ENCODE measurements at regions not wholly inside any gene's neighbourhood (a gene's known extent, or its start where the extent isn't known, plus 50 kb on each side); places are given as distances from the start of the nearest gene placed in this dataset.
"Not testable (repeated sequence)": the region's sequence is repeated elsewhere in the genome, so short reads cannot be mapped to it uniquely, and the experiment has no call there.

GRCh38 chr2:144935191-144935590 is 415.3 kb upstream of the ZEB2 start:
- Mint-ChIP-seq H3K36me3 (ENCODE audit: insufficient read depth) (no peaks in the 10 kb centered on the region), H3K4me3 (no peak overlapping the region), H3K9me3 (no peaks in the 10 kb centered on the region), H3K4me1 (ENCODE audit: low read depth) (no peaks in the 10 kb centered on the region), H3K27me3 (ENCODE audit: low read depth) (no peaks in the 10 kb centered on the region)
- DNase-seq, result no peak
- no peak for ATAC-seq

GRCh38 chr2:144931960-144932359 is 412.0 kb upstream of the ZEB2 start:
- Mint-ChIP-seq H3K27me3 (ENCODE audit: low read depth) (no peaks in the 10 kb centered on the region), H3K4me3 (no peak overlapping the region)
- no peak for ATAC-seq

GRCh38 chr2:144931480-144931879 is 411.6 kb upstream of the ZEB2 start:
- H3K9me3 Mint-ChIP-seq, result peaks cover 12% of the 10 kb centered on the region
- ATAC-seq, result no peak
- H3K4me1 Mint-ChIP-seq (ENCODE audit: low read depth), result no peaks in the 10 kb centered on the region
- DNase-seq, result no peak
- H3K27me3 Mint-ChIP-seq (ENCODE audit: low read depth), result no peaks in the 10 kb centered on the region
- H3K4me3 Mint-ChIP-seq, result no peak overlapping the region
- no peaks in the 10 kb centered on the region for H3K36me3 Mint-ChIP-seq (ENCODE audit: insufficient read depth)

More at GRCh38 chr2:144931960-144932359, 412.0 kb upstream of the ZEB2 start:
- Mint-ChIP-seq H3K4me1 (ENCODE audit: low read depth) (no peaks in the 10 kb centered on the region), H3K9me3 (peaks cover 12% of the 10 kb centered on the region), H3K36me3 (ENCODE audit: insufficient read depth) (no peaks in the 10 kb centered on the region)
- no peak for DNase-seq

- H3K36me3 Mint-ChIP-seq (ENCODE audit: insufficient read depth), result no peaks in the 10 kb centered on the region
- H3K27me3 Mint-ChIP-seq (ENCODE audit: low read depth), result no peaks in the 10 kb centered on the region
- peaks cover 12% of the 10 kb centered on the region for H3K9me3 Mint-ChIP-seq
- H3K4me3 Mint-ChIP-seq, result no peak overlapping the region
- no peak for ATAC-seq
- H3K4me1 Mint-ChIP-seq (ENCODE audit: low read depth), result peaks cover 2% of the 10 kb centered on the region
- no peak for DNase-seq
Measured at GRCh38 chr2:144927429-144927828, 407.5 kb upstream of the ZEB2 start.

- Mint-ChIP-seq H3K27me3 (ENCODE audit: low read depth) (no peaks in the 10 kb centered on the region), H3K36me3 (ENCODE audit: insufficient read depth) (no peaks in the 10 kb centered on the region), H3K9me3 (peaks cover 12% of the 10 kb centered on the region), H3K4me1 (ENCODE audit: low read depth) (peaks cover 3% of the 10 kb centered on the region), H3K4me3 (no peak overlapping the region)
- no peak for DNase-seq
- no peak for ATAC-seq
Measured at GRCh38 chr2:144925886-144926285, 406.0 kb upstream of the ZEB2 start.

- no peak for DNase-seq
- Mint-ChIP-seq H3K36me3 (ENCODE audit: insufficient read depth) (no peaks in the 10 kb centered on the region), H3K27me3 (ENCODE audit: low read depth) (no peaks in the 10 kb centered on the region), H3K9me3 (peaks cover 12% of the 10 kb centered on the region), H3K4me1 (ENCODE audit: low read depth) (peaks cover 3% of the 10 kb centered on the region), H3K4me3 (no peak overlapping the region)
- no peak for ATAC-seq
Measured at GRCh38 chr2:144924827-144925226, 404.9 kb upstream of the ZEB2 start.

GRCh38 chr2:144922519-144922918 is 402.6 kb upstream of the ZEB2 start:
- ATAC-seq (no peak), DNase-seq (no peak)
- no peaks in the 10 kb centered on the region for H3K36me3 Mint-ChIP-seq (ENCODE audit: insufficient read depth)

GRCh38 chr2:144920755-144921530 is 401.0 kb upstream of the ZEB2 start:
- H3K4me1 Mint-ChIP-seq (ENCODE audit: low read depth), result peaks cover 3% of the 10 kb centered on the region
- H3K4me3 Mint-ChIP-seq, result no peak overlapping the region
- H3K9me3 Mint-ChIP-seq, result no peaks in the 10 kb centered on the region
- no peaks in the 10 kb centered on the region for H3K36me3 Mint-ChIP-seq (ENCODE audit: insufficient read depth)
- ATAC-seq (no peak), DNase-seq (no peak)
- no peaks in the 10 kb centered on the region for H3K27me3 Mint-ChIP-seq (ENCODE audit: low read depth)

More at GRCh38 chr2:144922519-144922918, 402.6 kb upstream of the ZEB2 start:
- H3K4me3 Mint-ChIP-seq, result no peak overlapping the region
- H3K4me1 Mint-ChIP-seq (ENCODE audit: low read depth), result peaks cover 3% of the 10 kb centered on the region
- H3K27me3 Mint-ChIP-seq (ENCODE audit: low read depth), result no peaks in the 10 kb centered on the region
- H3K9me3 Mint-ChIP-seq, result peaks cover 1% of the 10 kb centered on the region

GRCh38 chr2:144914622-144915318 is 394.9 kb upstream of the ZEB2 start:
- Mint-ChIP-seq H3K9me3 (peaks cover 6% of the 10 kb centered on the region), H3K36me3 (ENCODE audit: insufficient read depth) (no peaks in the 10 kb centered on the region), H3K4me1 (ENCODE audit: low read depth) (no peaks in the 10 kb centered on the region), H3K27me3 (ENCODE audit: low read depth) (no peaks in the 10 kb centered on the region), H3K4me3 (no peak overlapping the region)
- DNase-seq, result no peak
- no peak for ATAC-seq

GRCh38 chr2:144914113-144914512 is 394.2 kb upstream of the ZEB2 start:
- H3K36me3 Mint-ChIP-seq (ENCODE audit: insufficient read depth), result no peaks in the 10 kb centered on the region

GRCh38 chr2:144912206-144912605 is 392.3 kb upstream of the ZEB2 start:
- DNase-seq (no peak), ATAC-seq (no peak)
- Mint-ChIP-seq H3K9me3 (peaks cover 6% of the 10 kb centered on the region), H3K36me3 (ENCODE audit: insufficient read depth) (no peaks in the 10 kb centered on the region), H3K27me3 (ENCODE audit: low read depth) (no peaks in the 10 kb centered on the region), H3K4me3 (no peak overlapping the region), H3K4me1 (ENCODE audit: low read depth) (no peaks in the 10 kb centered on the region)

More at GRCh38 chr2:144914113-144914512, 394.2 kb upstream of the ZEB2 start:
- ATAC-seq (no peak), DNase-seq (no peak)
- H3K4me1 Mint-ChIP-seq (ENCODE audit: low read depth), result no peaks in the 10 kb centered on the region
- H3K27me3 Mint-ChIP-seq (ENCODE audit: low read depth), result no peaks in the 10 kb centered on the region
- no peak overlapping the region for H3K4me3 Mint-ChIP-seq
- peaks cover 6% of the 10 kb centered on the region for H3K9me3 Mint-ChIP-seq

GRCh38 chr2:144905956-144906355 is 386.0 kb upstream of the ZEB2 start:
- ATAC-seq, result no peak
- Mint-ChIP-seq H3K4me3 (no peak overlapping the region), H3K36me3 (ENCODE audit: insufficient read depth) (no peaks in the 10 kb centered on the region), H3K4me1 (ENCODE audit: low read depth) (no peaks in the 10 kb centered on the region), H3K27me3 (ENCODE audit: low read depth) (peaks cover 2% of the 10 kb centered on the region), H3K9me3 (peaks cover 5% of the 10 kb centered on the region)
- DNase-seq, result no peak

GRCh38 chr2:144904612-144905011 is 384.7 kb upstream of the ZEB2 start:
- Mint-ChIP-seq H3K27me3 (ENCODE audit: low read depth) (peaks cover 2% of the 10 kb centered on the region), H3K4me3 (no peak overlapping the region), H3K36me3 (ENCODE audit: insufficient read depth) (no peaks in the 10 kb centered on the region), H3K9me3 (peaks cover 5% of the 10 kb centered on the region), H3K4me1 (ENCODE audit: low read depth) (no peaks in the 10 kb centered on the region)
- no peak for DNase-seq
- no peak for ATAC-seq

GRCh38 chr2:144903045-144903444 is 383.1 kb upstream of the ZEB2 start:
- not testable (repeated sequence) for H3K36me3 Mint-ChIP-seq (ENCODE audit: insufficient read depth); DNase-seq; H3K4me3 Mint-ChIP-seq; H3K9me3 Mint-ChIP-seq; H3K27me3 Mint-ChIP-seq (ENCODE audit: low read depth); ATAC-seq; H3K4me1 Mint-ChIP-seq (ENCODE audit: low read depth)

GRCh38 chr2:144901386-144901785 is 381.5 kb upstream of the ZEB2 start:
- DNase-seq; H3K36me3 Mint-ChIP-seq (ENCODE audit: insufficient read depth); H3K4me1 Mint-ChIP-seq (ENCODE audit: low read depth); H3K9me3 Mint-ChIP-seq; ATAC-seq; H3K27me3 Mint-ChIP-seq (ENCODE audit: low read depth); H3K4me3 Mint-ChIP-seq: not testable (repeated sequence)
